ENCODE measurements at regions not wholly inside any gene's neighbourhood (a gene's known extent, or its start where the extent isn't known, plus 50 kb on each side); places are given as distances from the start of the nearest gene placed in this dataset.

- TF ChIP-seq, protein P1, sequence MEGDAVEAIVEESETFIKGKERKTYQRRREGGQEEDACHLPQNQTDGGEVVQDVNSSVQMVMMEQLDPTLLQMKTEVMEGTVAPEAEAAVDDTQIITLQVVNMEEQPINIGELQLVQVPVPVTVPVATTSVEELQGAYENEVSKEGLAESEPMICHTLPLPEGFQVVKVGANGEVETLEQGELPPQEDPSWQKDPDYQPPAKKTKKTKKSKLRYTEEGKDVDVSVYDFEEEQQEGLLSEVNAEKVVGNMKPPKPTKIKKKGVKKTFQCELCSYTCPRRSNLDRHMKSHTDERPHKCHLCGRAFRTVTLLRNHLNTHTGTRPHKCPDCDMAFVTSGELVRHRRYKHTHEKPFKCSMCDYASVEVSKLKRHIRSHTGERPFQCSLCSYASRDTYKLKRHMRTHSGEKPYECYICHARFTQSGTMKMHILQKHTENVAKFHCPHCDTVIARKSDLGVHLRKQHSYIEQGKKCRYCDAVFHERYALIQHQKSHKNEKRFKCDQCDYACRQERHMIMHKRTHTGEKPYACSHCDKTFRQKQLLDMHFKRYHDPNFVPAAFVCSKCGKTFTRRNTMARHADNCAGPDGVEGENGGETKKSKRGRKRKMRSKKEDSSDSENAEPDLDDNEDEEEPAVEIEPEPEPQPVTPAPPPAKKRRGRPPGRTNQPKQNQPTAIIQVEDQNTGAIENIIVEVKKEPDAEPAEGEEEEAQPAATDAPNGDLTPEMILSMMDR (conservative IDR thresholded peaks at IDR 0.05; ENCODE audit: low read depth, low read length): no peak
- TF ChIP-seq EZH2 (IDR thresholded peaks at IDR 0.05; ENCODE audit: low read length, unreplicated experiment): no peak
Measured at GRCh38 chr3:72776-73175, 123.8 kb upstream of the CHL1 start.
